ENCODE measurements at regions not wholly inside any gene's neighbourhood (a gene's known extent, or its start where the extent isn't known, plus 50 kb on each side); places are given as distances from the start of the nearest gene placed in this dataset.

GRCh38 chr9:13480693-13481092 lies 201.2 kb upstream of the MPDZ start:
- FAIRE-seq (no peak), DNase-seq (ENCODE audit: low spot score) (no peak), ATAC-seq (no peak)
- in situ Hi-C loops (cut with HindIII; ENCODE audit: extremely low pct_ligation_motif_present, low pct_unique_long_range_greater_than_20kb) = no loop called here
- Histone ChIP-seq H2AFZ (ENCODE audit: low read length) (no peak overlapping the region), H4K20me1 (ENCODE audit: insufficient read depth, low read length) (no peaks in the 10 kb centered on the region), H3K9ac (ENCODE audit: insufficient read depth, low read depth, low read length) (no peak overlapping the region), H3K4me2 (ENCODE audit: low read depth, low read length) (no peak overlapping the region), H3K4me3 (replicated peaks in 1 of 3; ENCODE audit: insufficient read depth in 1 of 3, low read depth in 2 of 3, low read length in 3 of 3) (no peak overlapping the region), H3K4me1 (ENCODE audit: insufficient read depth, low read length) (no peaks in the 10 kb centered on the region), H3K9me3 (ENCODE audit: low read length) (no peaks in the 10 kb centered on the region), H3K27ac (ENCODE audit: extremely low read length, insufficient read depth, low read length) (no peak overlapping the region), H3K36me3 (replicated peaks in 1 of 2; ENCODE audit: control insufficient read depth in 1 of 2, insufficient read depth in 2 of 2, low read length in 2 of 2) (no peaks in the 10 kb centered on the region), H3K27me3 (ENCODE audit: control insufficient read depth in 1 of 2, insufficient read depth in 2 of 2, low read length in 2 of 2) (no peaks in the 10 kb centered on the region), H3K79me2 (ENCODE audit: insufficient read depth, low read length) (no peaks in the 10 kb centered on the region)
- intact Hi-C loops (cut with micrococcal nuclease; ENCODE audit: unreplicated experiment) = no loop called here
- no TSS peak for BruUV-seq (replicated peaks)
- WGBS (ENCODE audit: low lambda C conversion rate) = 43% methylated on average over 3 of the region's 3 CpGs
- ChIA-PET POLR2A (no interaction called here), CTCF (ENCODE audit: low intra/inter-chr PET ratio, low total read pairs) (no interaction called here)
- TF ChIP-seq ZNF891 (CRISPR knock-in tag; IDR thresholded peaks at IDR 0.05) (no peak), ZSCAN5A (CRISPR knock-in tag; IDR thresholded peaks at IDR 0.05; ENCODE audit: borderline replicate concordance) (no peak), PAF1 (CRISPR knock-in tag; IDR thresholded peaks at IDR 0.05) (no peak), CCDC6 (CRISPR knock-in tag; IDR thresholded peaks at IDR 0.05) (no peak), ZNF280D (CRISPR knock-in tag; IDR thresholded peaks at IDR 0.05) (no peak), GMEB2 (CRISPR knock-in tag; IDR thresholded peaks at IDR 0.05; ENCODE audit: low read depth) (no peak), POLR2AphosphoS2 (IDR thresholded peaks at IDR 0.05; ENCODE audit: low read depth, low read length) (no peak), ZNF615 (CRISPR knock-in tag; IDR thresholded peaks at IDR 0.05; ENCODE audit: borderline replicate concordance) (no peak), RFX1 (IDR thresholded peaks at IDR 0.05) (no peak), ZNF354B (CRISPR knock-in tag; IDR thresholded peaks at IDR 0.05) (no peak), SP1 (IDR thresholded peaks at IDR 0.05) (no peak), SP1 (CRISPR knock-in tag; IDR thresholded peaks at IDR 0.05) (no peak), SKIL (CRISPR knock-in tag; IDR thresholded peaks at IDR 0.05; ENCODE audit: borderline replicate concordance) (no peak), KDM6A (CRISPR knock-in tag; IDR thresholded peaks at IDR 0.05; ENCODE audit: low read depth) (no peak), HNRNPLL (IDR thresholded peaks at IDR 0.05; ENCODE audit: low read depth, low read length, poor library complexity, severe bottlenecking) (no peak), BATF2 (CRISPR knock-in tag; IDR thresholded peaks at IDR 0.05) (no peak)
